Natural killer cell (primary cell): ENCODE measurements at regions not wholly inside any gene's neighbourhood (a gene's known extent, or its start where the extent isn't known, plus 50 kb on each side); places are given as distances from the start of the nearest gene placed in this dataset.
"Not testable (repeated sequence)": the region's sequence is repeated elsewhere in the genome, so short reads cannot be mapped to it uniquely, and the experiment has no call there.

ENCODE experiments used
- ATAC-seq, 3 donors: fragments of 150-1000 bp in 2 of 3; fragments of 200-7000 bp in 1 of 3; cut with Tn5 transposase; 1 replicate in 1 of 3; 2 replicates in 2 of 3; pipeline ENCODE4 v1.10.0; 2021; ENCODE audit warnings: mild to moderate bottlenecking in 2 of 3, moderate library complexity in 2 of 3
- DNase-seq, 2 donors: peaks; one replicate each; pipeline versions ENCODE4 v3.0.0 to v3.0.0-alpha.2; 2013 to 2021; ENCODE audit warnings: mixed read lengths in 1 of 2
- H3K27ac ChIP-seq: one replicate; pipeline ENCODE4 v1.5.1; 2013; ENCODE audit warnings: mild to moderate bottlenecking, low read length
- H3K27me3 ChIP-seq: one replicate; pipeline ENCODE4 v1.6.1; 2013; ENCODE audit warnings: low read length; ENCODE audit not compliant: control insufficient read depth, insufficient read depth
- H3K36me3 ChIP-seq: one replicate; pipeline ENCODE4 v1.6.1; 2013; ENCODE audit warnings: low read length; ENCODE audit not compliant: control insufficient read depth, insufficient read depth
- H3K4me1 ChIP-seq: one replicate; pipeline ENCODE4 v1.6.1; 2013; ENCODE audit warnings: low read length; ENCODE audit not compliant: control insufficient read depth, insufficient read depth
- H3K4me3 ChIP-seq: one replicate; pipeline ENCODE4 v1.5.1; 2013; ENCODE audit warnings: low read length
- H3K9me3 ChIP-seq: one replicate; pipeline ENCODE4 v1.6.1; 2013; ENCODE audit warnings: low read length; ENCODE audit not compliant: control insufficient read depth, insufficient read depth
- H3K27ac Mint-ChIP-seq, 2 donors: one replicate each; pipeline ENCODE4 v1.8.0; 2022; ENCODE audit warnings: mild to moderate bottlenecking in 2 of 2, mixed read lengths in 2 of 2, moderate library complexity in 1 of 2
- H3K27me3 Mint-ChIP-seq, 2 donors: one replicate each; pipeline ENCODE4 v1.8.0; 2022; ENCODE audit warnings: low read depth in 2 of 2, mixed read lengths in 2 of 2
- H3K36me3 Mint-ChIP-seq: one replicate; pipeline ENCODE4 v1.8.0; 2022; ENCODE audit warnings: mixed read lengths
- H3K4me1 Mint-ChIP-seq, 2 donors: one replicate each; pipeline ENCODE4 v1.8.0; 2022; ENCODE audit warnings: mixed read lengths in 2 of 2
- H3K4me3 Mint-ChIP-seq: one replicate; pipeline ENCODE4 v1.8.0; 2022; ENCODE audit warnings: mild to moderate bottlenecking, moderate library complexity, mixed read lengths
- H3K9me3 Mint-ChIP-seq, 2 donors: one replicate each; pipeline ENCODE4 v1.8.0; 2022; ENCODE audit warnings: mixed read lengths in 2 of 2
- CTCF ChIP-seq: fragments of 200-600 bp; IDR thresholded peaks from one replicate; pipeline ENCODE4 v1.8.0; 2022; ENCODE audit warnings: antibody characterized with exemption
- WGBS: methylation state at CpG from one replicate; pipeline ENCODE4 v1.1.7; 2013; ENCODE audit warnings: missing lambda C conversion rate; ENCODE audit not compliant: insufficient coverage; 5-methylcytosine and 5-hydroxymethylcytosine counted together
- intact Hi-C: fragments of 100-400 bp; cut with micrococcal nuclease; formaldehyde crosslinking; loops from one replicate; pipeline ENCODE4 v1.14.2; 2022

GRCh38 chr7:112942981-112943380 lies 143.6 kb downstream of the GPR85 start:
- Mint-ChIP-seq H3K9me3 (no peaks in the 10 kb centered on the region), H3K4me3 (no peak overlapping the region), H3K4me1 (peaks cover 23 to 25% of the 10 kb centered on the region in 2 donors), H3K27me3 (peaks cover 21 to 39% of the 10 kb centered on the region in 2 donors), H3K36me3 (no peaks in the 10 kb centered on the region), H3K27ac (no peak overlapping the region)
- Histone ChIP-seq H3K4me3 (no peak overlapping the region), H3K36me3 (no peaks in the 10 kb centered on the region), H3K27me3 (peaks cover 17% of the 10 kb centered on the region), H3K9me3 (no peaks in the 10 kb centered on the region), H3K4me1 (peaks cover 15% of the 10 kb centered on the region), H3K27ac (no peak overlapping the region)
- 100% methylated on average over 1 of the region's 1 CpG for WGBS
- DNase-seq (no peak), ATAC-seq (no peak)
- no peak for TF ChIP-seq CTCF
- intact Hi-C loops, result no loop called here

GRCh38 chr7:112942125-112942524 lies 144.5 kb downstream of the GPR85 start:
- peaks cover 15% of the 10 kb centered on the region for H3K4me1 ChIP-seq
- ATAC-seq, H3K9me3 Mint-ChIP-seq, H3K36me3 Mint-ChIP-seq, H3K4me3 Mint-ChIP-seq, H3K27ac ChIP-seq, H3K4me3 ChIP-seq, DNase-seq, H3K9me3 ChIP-seq, intact Hi-C loops, H3K36me3 ChIP-seq, H3K27ac Mint-ChIP-seq: not testable (repeated sequence)
- peaks cover 25 to 31% of the 10 kb centered on the region in 2 donors for H3K4me1 Mint-ChIP-seq
- peaks cover 21 to 30% of the 10 kb centered on the region in 2 donors for H3K27me3 Mint-ChIP-seq
- peaks cover 17% of the 10 kb centered on the region for H3K27me3 ChIP-seq
- WGBS, result 92% methylated on average over 5 of the region's 6 CpGs

GRCh38 chr7:112940314-112940732 lies 146.3 kb downstream of the GPR85 start:
- Histone ChIP-seq H3K36me3 (no peaks in the 10 kb centered on the region), H3K27ac (peak overlapping the region; percentile 71), H3K4me1 (peaks cover 15% of the 10 kb centered on the region), H3K4me3 (peak overlapping the region; percentile 63), H3K27me3 (peaks cover 9% of the 10 kb centered on the region), H3K9me3 (no peaks in the 10 kb centered on the region)
- Mint-ChIP-seq H3K27ac (peak overlapping the region; percentile 85 to 89), H3K36me3 (no peaks in the 10 kb centered on the region), H3K4me3 (peak overlapping the region; percentile 89), H3K27me3 (peaks cover 8 to 14% of the 10 kb centered on the region in 2 donors), H3K9me3 (no peaks in the 10 kb centered on the region), H3K4me1 (peaks cover 32 to 46% of the 10 kb centered on the region in 2 donors)
- no peak for TF ChIP-seq CTCF
- intact Hi-C loops, result no loop called here
- DNase-seq, result no peak
- 13% methylated on average over 7 of the region's 8 CpGs for WGBS
- ATAC-seq, result peak in 1 of 3 donors; percentile 41

- Histone ChIP-seq H3K27ac (peak overlapping the region; percentile 71), H3K9me3 (no peaks in the 10 kb centered on the region), H3K4me3 (peak overlapping the region; percentile 63), H3K36me3 (no peaks in the 10 kb centered on the region), H3K4me1 (peaks cover 15% of the 10 kb centered on the region), H3K27me3 (peaks cover 5% of the 10 kb centered on the region)
- H3K9me3 Mint-ChIP-seq, result no peaks in the 10 kb centered on the region
- TF ChIP-seq CTCF, result no peak
- intact Hi-C loops, result loop anchor here (1.0 to 10.0 kb wide), 3 partner anchors 145 to 1377 kb away; partner anchors contain the start of genes IFRD1, IMMP2L and TMEM168
- peak; percentile 94 to 99 (median 97) for ATAC-seq
- H3K27ac Mint-ChIP-seq, result peak overlapping the region; percentile 85 to 89
- DNase-seq, result peak; percentile 97 to 100
- WGBS, result 0% methylated on average over 55 of the region's 55 CpGs
- no peaks in the 10 kb centered on the region for H3K36me3 Mint-ChIP-seq
- peak overlapping the region; percentile 89 for H3K4me3 Mint-ChIP-seq
- peaks cover 4 to 9% of the 10 kb centered on the region in 2 donors for H3K27me3 Mint-ChIP-seq
- H3K4me1 Mint-ChIP-seq, result peaks cover 32 to 52% of the 10 kb centered on the region in 2 donors
Measured at GRCh38 chr7:112939574-112940313, 146.9 kb downstream of the GPR85 start.
